GM23338 (cell line): ENCODE measurements at regions not wholly inside any gene's neighbourhood (a gene's known extent, or its start where the extent isn't known, plus 50 kb on each side); places are given as distances from the start of the nearest gene placed in this dataset.

Experiments
- CTCF ChIP-seq, 2 experiments: fragments of 200-600 bp in 1 of 2; sonication (generic) in 1 of 2; conservative IDR thresholded peaks; 2 replicates each; pipeline versions ENCODE4 v1.5.1 to v1.6.1; 2016 to 2017; ENCODE audit warnings: antibody characterized with exemption in 2 of 2, low read depth in 2 of 2, mild to moderate bottlenecking in 2 of 2, moderate library complexity in 1 of 2
- EZH2 ChIP-seq: fragments of 200-600 bp; sonication (generic); IDR thresholded peaks from one replicate; pipeline ENCODE4 v1.8.0; 2017; ENCODE audit warnings: antibody characterized with exemption, mild to moderate bottlenecking, low read depth; ENCODE audit not compliant: unreplicated experiment
- EZH2phosphoT487 ChIP-seq: fragments of 200-600 bp; sonication (generic); IDR thresholded peaks from one replicate; pipeline ENCODE4 v1.8.1; 2018; ENCODE audit warnings: antibody characterized with exemption; ENCODE audit not compliant: unreplicated experiment
- POLR2AphosphoS5 ChIP-seq: IDR thresholded peaks from 2 replicates; pipeline ENCODE4 v1.6.1; 2016; ENCODE audit warnings: antibody characterized with exemption, low read depth

GRCh38 chr1:195236991-195237889 lies 1371.0 kb downstream of the KCNT2 start:
- TF ChIP-seq EZH2 (no peak), CTCF (conservative IDR thresholded peaks at IDR 0.05; ENCODE audit: low read depth in 2 of 2) (no peak), POLR2AphosphoS5 (no peak), EZH2phosphoT487 (no peak)
